NCI-H345 (cell line): ENCODE measurements at regions not wholly inside any gene's neighbourhood (a gene's known extent, or its start where the extent isn't known, plus 50 kb on each side); places are given as distances from the start of the nearest gene placed in this dataset.

Source experiments
- DNase-seq: peaks from one replicate; lab custom pipeline; 2025; lab: John Stamatoyannopoulos, UW

DNA sequence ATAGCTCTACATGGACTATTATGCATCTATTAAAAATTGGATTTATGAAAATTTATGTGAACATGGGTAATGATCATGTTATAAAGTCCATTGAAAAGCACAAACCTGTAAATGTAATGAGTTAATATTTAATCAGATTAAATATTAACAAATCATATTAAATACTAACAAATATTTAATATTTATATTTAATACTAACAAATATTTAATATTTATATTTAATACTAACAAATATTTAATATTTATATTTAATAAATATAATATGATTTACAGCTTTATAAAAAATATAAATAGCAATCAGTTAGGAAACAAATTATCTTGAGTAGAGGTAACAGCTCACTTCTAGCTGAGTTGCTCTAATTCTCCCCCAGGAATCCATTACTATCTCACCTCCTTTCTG is 758.0 kb upstream of the USP15 start:
- no peak for DNase-seq

GRCh38 chr12:61504396-61505080 is 755.7 kb upstream of the USP15 start:
- no peak for DNase-seq

DNA sequence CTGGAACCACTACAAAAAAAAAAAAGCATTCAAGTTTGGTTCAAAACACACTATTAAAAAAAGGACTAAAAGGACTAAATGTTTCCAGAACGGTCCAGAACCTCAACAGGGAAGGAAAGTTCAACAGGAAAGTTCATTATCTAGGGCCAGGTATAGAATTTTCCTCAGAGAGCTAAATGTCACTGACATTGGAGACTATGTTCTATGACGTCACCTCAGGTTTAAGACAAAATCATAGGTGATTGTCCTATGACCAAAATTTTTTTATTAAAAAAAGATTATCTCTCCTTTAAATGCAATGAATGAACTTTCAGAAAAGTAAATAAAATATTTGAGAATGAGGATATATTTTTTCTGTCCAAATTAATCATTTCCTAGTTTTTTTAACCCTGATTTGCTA is 746.7 kb upstream of the USP15 start:
- DNase-seq: no peak

DNA sequence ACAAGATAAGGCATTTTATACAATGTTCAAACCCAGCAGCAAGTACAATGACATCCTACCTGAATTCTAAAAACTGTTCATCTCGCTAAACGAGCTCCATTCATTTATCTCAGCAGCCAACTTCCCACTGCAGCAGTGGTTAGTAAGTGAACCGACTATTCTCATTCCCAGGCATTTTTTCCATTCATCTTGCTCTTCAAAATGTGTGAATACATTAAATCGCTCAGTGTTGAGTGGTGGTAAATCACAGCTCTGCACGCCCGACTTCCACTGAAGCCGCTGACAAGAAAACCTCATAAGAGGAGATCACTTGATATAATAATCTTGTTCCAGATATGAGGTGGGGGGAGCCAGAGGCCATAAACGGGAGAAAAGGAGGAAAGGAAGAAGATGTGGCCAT is 746.2 kb upstream of the USP15 start:
- no peak for DNase-seq

- DNase-seq: no peak
Observed at GRCh38 chr12:61521258-61521657, 738.9 kb upstream of the USP15 start.

- no peak for DNase-seq
Observed at GRCh38 chr12:61523276-61523992, 736.8 kb upstream of the USP15 start.

GRCh38 chr12:61524851-61525250 is 735.4 kb upstream of the USP15 start:
- no peak for DNase-seq

GRCh38 chr12:61525331-61525730 is 734.9 kb upstream of the USP15 start:
- no peak for DNase-seq

DNA sequence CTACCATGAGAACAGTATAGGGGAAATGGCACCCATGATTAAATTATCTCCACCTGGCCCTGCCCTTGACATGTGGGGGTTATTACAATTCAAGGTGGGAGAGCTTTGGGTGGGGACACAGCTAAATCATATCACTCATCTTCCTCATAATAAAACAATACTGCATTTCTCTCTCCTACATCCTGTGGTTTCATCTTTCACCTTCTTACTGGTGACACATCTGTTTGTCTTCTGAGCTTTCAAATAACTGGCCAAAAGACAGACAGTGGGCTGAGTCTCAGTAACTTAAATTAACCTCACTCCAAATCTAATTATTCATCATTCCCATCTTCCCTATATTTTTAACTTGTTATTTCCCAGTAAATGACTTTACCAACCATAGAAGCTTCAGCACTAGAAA is 729.7 kb upstream of the USP15 start:
- no peak for DNase-seq

DNA sequence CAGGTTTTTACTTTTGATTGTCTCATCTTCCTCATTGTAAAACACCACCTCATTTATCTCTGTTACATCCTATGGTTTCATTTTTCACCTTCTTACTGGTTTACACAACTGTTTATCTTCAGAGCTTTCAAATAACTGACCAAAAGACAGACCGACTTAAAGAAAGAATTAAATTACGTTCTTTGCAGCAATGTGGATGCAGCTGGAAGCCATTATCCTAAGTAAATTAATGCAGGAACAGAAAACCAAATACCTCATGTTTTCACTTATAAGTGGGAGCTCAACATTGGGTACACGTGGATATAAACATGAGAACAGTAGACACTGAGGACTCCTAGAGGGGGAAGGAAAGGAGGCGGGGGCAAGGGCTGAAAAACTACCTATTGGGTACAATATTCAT is 729.0 kb upstream of the USP15 start:
- DNase-seq: no peak

- DNase-seq: no peak
Observed at GRCh38 chr12:61536117-61536516, 724.1 kb upstream of the USP15 start.

DNA sequence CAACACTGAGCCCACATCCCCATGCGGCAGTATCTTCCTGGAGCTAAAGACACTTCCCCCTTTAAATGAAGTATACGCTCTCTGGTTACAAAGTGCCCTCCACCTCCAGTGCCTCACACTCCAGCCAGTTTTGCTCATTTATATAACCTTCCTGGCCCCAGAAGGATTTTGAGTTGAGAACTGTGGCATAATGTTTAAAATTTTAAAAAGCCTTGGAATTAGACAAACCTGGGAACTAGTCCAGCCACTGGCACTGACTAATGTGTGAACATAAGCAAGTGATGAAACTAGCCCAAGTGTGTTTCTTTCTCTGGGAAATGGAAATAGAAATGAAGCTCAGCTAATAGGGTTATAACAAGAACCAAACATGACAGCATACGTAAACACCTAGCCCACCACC is 723.7 kb upstream of the USP15 start:
- no peak for DNase-seq

- DNase-seq: no peak
Observed at GRCh38 chr12:61538951-61539350, 721.3 kb upstream of the USP15 start.

GRCh38 chr12:61542551-61542950 is 717.7 kb upstream of the USP15 start:
- no peak for DNase-seq

- no peak for DNase-seq
Observed at GRCh38 chr12:61546296-61546695, 713.9 kb upstream of the USP15 start.

DNA sequence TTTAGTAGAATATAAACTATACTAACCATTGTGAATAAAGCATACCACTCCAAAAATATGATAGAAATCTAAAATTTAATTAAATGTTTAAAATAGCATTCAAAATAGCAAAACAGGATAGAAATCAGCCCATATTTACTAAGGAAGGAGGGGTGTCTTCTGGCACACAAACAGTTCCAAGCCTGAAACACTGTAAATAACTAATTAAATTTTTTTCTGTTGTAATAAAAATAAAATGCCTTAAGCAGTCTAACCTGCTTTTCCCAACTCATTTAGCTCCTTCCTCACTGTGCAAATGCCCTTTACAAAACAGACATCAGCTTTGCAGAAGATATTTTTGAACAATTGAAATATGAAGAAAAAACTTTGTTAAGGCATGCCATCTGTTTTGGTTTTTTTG is 707.1 kb upstream of the USP15 start:
- no peak for DNase-seq

- DNase-seq: no peak
Observed at GRCh38 chr12:61554268-61555008, 705.8 kb upstream of the USP15 start.

DNA sequence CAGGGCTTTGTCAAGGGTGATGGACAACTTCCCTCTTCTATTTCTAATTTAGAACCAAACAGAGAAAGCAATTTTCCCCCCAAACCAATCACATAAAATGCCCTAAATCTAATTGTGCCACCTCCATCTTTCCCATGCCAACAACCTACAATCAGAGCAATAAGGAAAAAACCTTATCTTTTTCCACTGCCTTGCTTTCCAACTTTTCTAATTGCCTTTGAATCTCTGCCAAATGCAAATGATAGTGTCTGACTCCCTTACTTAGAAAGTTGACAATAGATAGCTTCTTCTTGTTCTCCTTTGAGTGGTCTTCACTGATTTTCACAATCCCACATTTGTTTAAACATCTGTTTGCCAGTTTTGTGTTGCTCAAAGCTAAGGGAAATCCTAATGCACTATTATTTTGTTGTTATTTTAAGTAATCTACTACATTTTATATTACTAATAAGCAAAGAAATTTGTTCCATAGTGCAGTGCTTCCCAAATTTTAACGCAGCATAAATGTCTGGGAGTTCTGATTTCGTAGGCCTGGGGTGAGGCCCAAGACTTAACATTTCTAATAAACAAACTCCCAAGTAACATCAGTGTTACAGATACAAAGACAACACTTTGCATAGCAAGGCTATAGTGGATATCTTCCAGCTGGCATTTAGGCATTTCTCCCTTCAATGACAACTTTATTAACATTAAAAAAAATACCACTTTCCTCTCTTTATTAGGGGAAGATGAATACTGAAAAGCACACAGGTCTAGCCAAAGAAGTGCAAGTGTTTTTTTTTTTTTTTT is 696.3 kb upstream of the USP15 start:
- no peak for DNase-seq

DNA sequence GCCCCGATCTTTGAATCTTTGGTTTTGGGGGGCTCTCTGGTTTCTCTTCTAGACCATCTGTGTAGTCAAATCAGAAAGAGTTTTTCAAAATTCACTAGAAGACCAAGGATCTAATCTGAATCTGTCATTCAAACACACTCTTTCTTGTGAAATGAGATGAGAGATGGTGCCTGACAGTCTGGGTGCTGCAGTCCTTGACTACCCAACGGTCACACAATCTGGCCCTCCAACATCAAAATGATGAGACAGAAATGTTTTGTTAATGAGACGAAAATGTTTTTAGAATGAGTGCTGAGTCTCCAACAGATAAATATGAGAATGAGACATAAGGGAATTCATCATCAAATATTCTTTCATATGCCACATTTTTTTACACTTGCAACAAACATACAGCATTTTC is 695.7 kb upstream of the USP15 start:
- no peak for DNase-seq

- DNase-seq: no peak
Observed at GRCh38 chr12:61566183-61566582, 694.0 kb upstream of the USP15 start.

DNA sequence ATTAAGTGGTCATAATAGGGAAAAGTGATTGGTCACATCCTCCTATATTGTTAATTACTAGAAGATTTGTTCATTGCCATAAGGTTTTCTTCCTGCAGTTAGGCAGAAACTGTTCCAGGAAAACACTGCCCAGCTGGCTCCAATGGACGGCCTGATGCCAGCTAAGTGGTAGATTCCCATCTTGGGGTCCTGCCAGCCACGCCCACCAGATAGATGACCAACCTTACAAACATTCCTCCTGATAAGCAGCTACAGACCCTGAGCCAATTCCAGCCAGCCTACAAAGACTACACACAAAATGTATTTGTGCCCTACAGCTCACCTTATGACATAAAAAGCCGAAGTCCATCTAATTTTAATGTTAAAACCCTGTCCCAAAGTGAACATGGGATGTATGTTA is 685.9 kb upstream of the USP15 start:
- DNase-seq: no peak

GRCh38 chr12:61584943-61585342 is 675.3 kb upstream of the USP15 start:
- no peak for DNase-seq
